Testis (tissue), 2 donors: ENCODE measurements at regions not wholly inside any gene's neighbourhood (a gene's known extent, or its start where the extent isn't known, plus 50 kb on each side); places are given as distances from the start of the nearest gene placed in this dataset.

Source experiments
- DNase-seq: peaks from one replicate; pipeline ENCODE4 v3.0.0-alpha.2; 2019
- H3K27ac ChIP-seq, 2 donors: fragments of 200-600 bp; sonication (generic); one replicate each; pipeline ENCODE4 v1.5.1; 2019
- H3K27me3 ChIP-seq: fragments of 200-600 bp; sonication (generic); one replicate; pipeline ENCODE4 v1.5.1; 2019
- H3K36me3 ChIP-seq: fragments of 200-600 bp; sonication (generic); one replicate; pipeline ENCODE4 v1.5.1; 2017; ENCODE audit warnings: low read depth; ENCODE audit errors: missing control alignments
- H3K4me1 ChIP-seq: fragments of 200-600 bp; sonication (generic); one replicate; pipeline ENCODE4 v1.5.1; 2019
- H3K4me3 ChIP-seq, 2 donors: fragments of 200-600 bp; sonication (generic); one replicate each; pipeline ENCODE4 v1.5.1; 2017 to 2019
- H3K9me3 ChIP-seq: fragments of 200-600 bp; sonication (generic); one replicate; pipeline ENCODE4 v1.5.1; 2017
- CTCF ChIP-seq, 3 experiments: fragments of 450-650 bp in 2 of 3; fragments of 200-600 bp in 1 of 3; sonication (generic) in 1 of 3; IDR thresholded peaks; one replicate each; pipeline ENCODE4 v1.5.1; 2016 to 2019; ENCODE audit warnings: antibody characterized with exemption in 3 of 3, mild to moderate bottlenecking in 2 of 3, moderate library complexity in 1 of 3
- POLR2A ChIP-seq: fragments of 450-650 bp; IDR thresholded peaks from one replicate; pipeline ENCODE4 v1.6.1; 2017; ENCODE audit warnings: antibody characterized with exemption, mild to moderate bottlenecking, moderate library complexity
- WGBS, 2 donors: methylation state at CpG; one replicate each; pipeline ENCODE4 v1.1.5; 2018; 5-methylcytosine and 5-hydroxymethylcytosine counted together
- intact Hi-C: fragments of 100-400 bp; cut with DNase I; formaldehyde crosslinking; loops from one replicate; pipeline ENCODE4 v1.15.1; 2023; ENCODE audit warnings: low total_unique reads

GRCh38 chr2:221270806-221271205 is 301.3 kb downstream of the EPHA4 start:
- Histone ChIP-seq H3K27me3 (no peaks in the 10 kb centered on the region), H3K4me1 (no peaks in the 10 kb centered on the region), H3K9me3 (no peaks in the 10 kb centered on the region), H3K27ac (no peak overlapping the region), H3K36me3 (no peaks in the 10 kb centered on the region), H3K4me3 (no peak overlapping the region)
- TF ChIP-seq POLR2A (no peak), CTCF (IDR thresholded peaks at IDR 0.05) (no peak)
- intact Hi-C loops, result no loop called here
- 77 to 82% methylated on average over 2 of the region's 2 CpGs for WGBS, 2 donors
- no peak for DNase-seq

DNA sequence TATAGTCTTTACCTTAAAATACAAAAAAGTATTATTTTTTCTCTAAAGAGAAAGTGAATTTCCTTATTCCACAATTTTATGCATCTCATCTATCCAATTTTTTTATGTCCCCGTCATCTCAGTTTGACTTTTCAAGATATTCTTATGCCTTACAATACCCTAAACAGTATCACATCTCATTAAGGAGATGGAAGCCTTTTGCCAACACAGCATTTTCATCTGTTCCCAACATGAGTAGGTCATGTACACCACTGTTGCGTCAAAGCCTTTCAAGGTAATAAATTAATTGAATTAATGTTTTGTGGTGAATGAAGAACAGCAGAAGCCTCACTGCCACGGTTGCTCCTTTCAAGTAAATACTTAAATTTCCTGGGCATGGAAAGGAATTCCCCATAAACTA is 299.4 kb downstream of the EPHA4 start:
- WGBS, 2 donors, result 84 to 85% methylated on average over 3 of the region's 3 CpGs

GRCh38 chr2:221276033-221276432 is 296.1 kb downstream of the EPHA4 start:
- Histone ChIP-seq H3K27me3 (no peaks in the 10 kb centered on the region), H3K27ac (no peak overlapping the region), H3K4me3 (no peak overlapping the region), H3K4me1 (no peaks in the 10 kb centered on the region), H3K9me3 (no peaks in the 10 kb centered on the region), H3K36me3 (no peaks in the 10 kb centered on the region)
- 26 to 52% methylated on average over 1 of the region's 1 CpG for WGBS, 2 donors
- no peak for DNase-seq
- no peak for TF ChIP-seq POLR2A
- intact Hi-C loops, result no loop called here

More for the DNA sequence above, 299.4 kb downstream of the EPHA4 start:
- TF ChIP-seq CTCF (IDR thresholded peaks at IDR 0.05), result no peak
- TF ChIP-seq POLR2A, result no peak
- Histone ChIP-seq H3K4me3 (no peak overlapping the region), H3K27ac (no peak overlapping the region), H3K9me3 (no peaks in the 10 kb centered on the region), H3K27me3 (no peaks in the 10 kb centered on the region), H3K4me1 (no peaks in the 10 kb centered on the region), H3K36me3 (no peaks in the 10 kb centered on the region)
- intact Hi-C loops, result no loop called here
- no peak for DNase-seq

DNA sequence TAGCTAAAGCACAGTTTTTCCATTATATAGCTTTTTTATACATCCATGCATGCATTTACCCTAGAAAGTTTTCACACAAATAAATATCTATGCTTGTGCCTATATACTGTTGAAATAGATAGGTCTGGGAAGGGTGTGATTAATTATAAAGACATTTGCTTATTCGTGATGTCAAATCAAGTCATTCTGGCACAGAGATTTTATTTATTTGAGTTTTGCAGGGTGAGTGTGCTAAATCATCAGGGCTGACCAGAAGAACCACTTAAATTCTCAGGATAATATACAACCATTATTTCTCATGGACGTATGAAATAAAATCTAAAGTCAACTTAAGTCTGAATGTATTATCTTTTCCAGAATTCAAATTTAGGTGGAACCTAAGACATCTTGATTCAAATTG is 295.5 kb downstream of the EPHA4 start:
- Histone ChIP-seq H3K27me3 (no peaks in the 10 kb centered on the region), H3K4me1 (no peaks in the 10 kb centered on the region), H3K27ac (no peak overlapping the region), H3K36me3 (no peaks in the 10 kb centered on the region), H3K4me3 (no peak overlapping the region), H3K9me3 (no peaks in the 10 kb centered on the region)
- intact Hi-C loops, result no loop called here
- whole genome bisulfite sequencing, 2 donors, result 89 to 95% methylated on average over 2 of the region's 2 CpGs
- DNase-seq, result no peak
- no peak for TF ChIP-seq CTCF (IDR thresholded peaks at IDR 0.05)
- no peak for TF ChIP-seq POLR2A

- intact Hi-C loops, result no loop called here
- Histone ChIP-seq H3K9me3 (no peaks in the 10 kb centered on the region), H3K27ac (no peak overlapping the region), H3K36me3 (no peaks in the 10 kb centered on the region), H3K4me3 (no peak overlapping the region), H3K4me1 (no peaks in the 10 kb centered on the region), H3K27me3 (no peaks in the 10 kb centered on the region)
- no peak for TF ChIP-seq POLR2A
- TF ChIP-seq CTCF (IDR thresholded peaks at IDR 0.05), result no peak
- no peak for DNase-seq
- 87 to 94% methylated on average over 4 of the region's 4 CpGs for WGBS, 2 donors
These were observed 289.7 kb downstream of the EPHA4 start for GRCh38 chr2:221282386-221282785.
